ENCODE measurements at regions not wholly inside any gene's neighbourhood (a gene's known extent, or its start where the extent isn't known, plus 50 kb on each side); places are given as distances from the start of the nearest gene placed in this dataset.

GRCh38 chr9:82164159-82164558 is 175.6 kb downstream of the SPATA31D1 start:
- Histone ChIP-seq H3K4me3 (ENCODE audit: low read depth, low read length, poor library complexity, severe bottlenecking) (no peak overlapping the region), H3K4me1 (ENCODE audit: insufficient read depth, low read length, poor library complexity, severe bottlenecking) (no peaks in the 10 kb centered on the region), H3K36me3 (ENCODE audit: insufficient read depth, low read length, poor library complexity, severe bottlenecking) (no peaks in the 10 kb centered on the region), H3K9me3 (ENCODE audit: low read depth, low read length, poor library complexity, severe bottlenecking) (no peaks in the 10 kb centered on the region), H3K27ac (ENCODE audit: low read depth, low read length, poor library complexity, severe bottlenecking) (no peak overlapping the region), H3K27me3 (replicated peaks; ENCODE audit: insufficient read depth, low read depth, low read length, poor library complexity) (no peaks in the 10 kb centered on the region)
- no TSS peak for BruUV-seq (replicated peaks)
- ChIA-PET POLR2A (ENCODE audit: low non-redundant PET) (no interaction called here), CTCF (no interaction called here)
- no peak for DNase-seq (ENCODE audit: low spot score)
- TF ChIP-seq CTCF (conservative IDR thresholded peaks at IDR 0.05; ENCODE audit: low read depth, low read length) (no peak), EZH2 (IDR thresholded peaks at IDR 0.05; ENCODE audit: borderline replicate concordance, low read depth, low read length, poor library complexity, severe bottlenecking) (no peak)
- intact Hi-C loops (cut with micrococcal nuclease; ENCODE audit: unreplicated experiment): no loop called here

- intact Hi-C loops (cut with micrococcal nuclease; ENCODE audit: unreplicated experiment): no loop called here
- no peaks in the 10 kb centered on the region for H3K27me3 ChIP-seq (replicated peaks; ENCODE audit: insufficient read depth, low read depth, low read length, poor library complexity)
- ChIA-PET CTCF (no interaction called here), POLR2A (ENCODE audit: low non-redundant PET) (no interaction called here)
- BruUV-seq (replicated peaks): no TSS peak
- no peaks in the 10 kb centered on the region for H3K4me1 ChIP-seq (ENCODE audit: insufficient read depth, low read length, poor library complexity, severe bottlenecking)
- H3K36me3 ChIP-seq (ENCODE audit: insufficient read depth, low read length, poor library complexity, severe bottlenecking): no peaks in the 10 kb centered on the region
- TF ChIP-seq EZH2 (IDR thresholded peaks at IDR 0.05; ENCODE audit: borderline replicate concordance, low read depth, low read length, poor library complexity, severe bottlenecking): no peak
- TF ChIP-seq CTCF (conservative IDR thresholded peaks at IDR 0.05; ENCODE audit: low read depth, low read length): no peak
- DNase-seq (ENCODE audit: low spot score): no peak
- H3K9me3 ChIP-seq (ENCODE audit: low read depth, low read length, poor library complexity, severe bottlenecking): no peaks in the 10 kb centered on the region
- H3K27ac ChIP-seq (ENCODE audit: low read depth, low read length, poor library complexity, severe bottlenecking): no peak overlapping the region
- no peak overlapping the region for H3K4me3 ChIP-seq (ENCODE audit: low read depth, low read length, poor library complexity, severe bottlenecking)
Observed at GRCh38 chr9:82167296-82167695, 178.7 kb downstream of the SPATA31D1 start.

GRCh38 chr9:82168585-82168984 is 180.0 kb downstream of the SPATA31D1 start:
- Histone ChIP-seq H3K27me3 (replicated peaks; ENCODE audit: insufficient read depth, low read depth, low read length, poor library complexity) (no peaks in the 10 kb centered on the region), H3K36me3 (ENCODE audit: insufficient read depth, low read length, poor library complexity, severe bottlenecking) (no peaks in the 10 kb centered on the region), H3K27ac (ENCODE audit: low read depth, low read length, poor library complexity, severe bottlenecking) (no peak overlapping the region), H3K4me1 (ENCODE audit: insufficient read depth, low read length, poor library complexity, severe bottlenecking) (no peaks in the 10 kb centered on the region), H3K9me3 (ENCODE audit: low read depth, low read length, poor library complexity, severe bottlenecking) (no peaks in the 10 kb centered on the region), H3K4me3 (ENCODE audit: low read depth, low read length, poor library complexity, severe bottlenecking) (no peak overlapping the region)
- TF ChIP-seq CTCF (conservative IDR thresholded peaks at IDR 0.05; ENCODE audit: low read depth, low read length): no peak
- no peak for TF ChIP-seq EZH2 (IDR thresholded peaks at IDR 0.05; ENCODE audit: borderline replicate concordance, low read depth, low read length, poor library complexity, severe bottlenecking)
- DNase-seq (ENCODE audit: low spot score): no peak
- POLR2A ChIA-PET (ENCODE audit: low non-redundant PET): no interaction called here
- BruUV-seq (replicated peaks): no TSS peak
- CTCF ChIA-PET: no interaction called here
- intact Hi-C loops (cut with micrococcal nuclease; ENCODE audit: unreplicated experiment): no loop called here

Data from A673 (cell line).